EL (cell line): ENCODE measurements at regions not wholly inside any gene's neighbourhood (a gene's known extent, or its start where the extent isn't known, plus 50 kb on each side); places are given as distances from the start of the nearest gene placed in this dataset.

Experiments used
- DNase-seq: peaks from one replicate; pipeline ENCODE4 v3.0.0-alpha.2; 2016

DNA sequence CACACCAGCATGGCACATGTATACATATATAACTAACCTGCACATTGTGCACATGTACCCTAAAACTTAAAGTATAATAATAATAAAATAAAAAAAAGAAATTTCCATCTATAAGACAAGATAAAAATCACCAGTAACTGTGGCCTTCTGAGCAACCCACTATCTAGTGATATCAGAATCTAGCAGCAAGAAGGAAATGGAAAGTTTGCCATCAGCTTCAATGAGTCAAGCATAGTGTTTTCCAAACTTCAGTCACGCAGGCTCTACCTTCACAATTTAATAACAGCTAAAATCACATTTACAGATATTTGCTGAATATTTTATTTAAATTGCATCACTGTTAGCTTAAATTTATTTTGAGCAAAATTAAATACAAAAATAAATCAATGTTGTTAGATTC is 345.3 kb upstream of the CD180 start:
- no peak for DNase-seq

GRCh38 chr5:67538855-67539506 is 342.4 kb upstream of the CD180 start:
- DNase-seq = no peak

- peak; percentile 18 for DNase-seq
These were observed 341.0 kb upstream of the CD180 start for GRCh38 chr5:67537439-67538148.

DNA sequence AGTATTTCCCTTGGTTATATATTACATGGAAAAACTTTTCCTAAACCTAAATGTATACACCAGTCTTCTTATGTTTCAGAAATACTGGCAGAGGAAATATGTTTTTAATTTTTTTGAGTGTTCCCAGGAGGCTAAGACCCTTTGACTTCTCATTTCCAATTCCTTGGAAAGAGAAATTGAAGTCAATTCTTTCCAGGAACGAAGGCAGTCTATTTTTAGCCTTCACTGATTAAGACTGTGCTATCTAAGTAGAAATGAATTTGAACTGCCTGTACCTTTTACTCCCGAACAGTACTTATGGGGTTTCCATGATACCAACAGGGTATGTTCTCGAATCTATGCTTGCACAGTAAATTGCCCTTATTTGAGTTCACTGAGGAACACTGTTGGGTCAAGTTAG is 340.3 kb upstream of the CD180 start:
- no peak for DNase-seq

GRCh38 chr5:67530609-67531255 is 334.1 kb upstream of the CD180 start:
- no peak for DNase-seq

GRCh38 chr5:67528953-67529352 is 332.4 kb upstream of the CD180 start:
- no peak for DNase-seq

DNA sequence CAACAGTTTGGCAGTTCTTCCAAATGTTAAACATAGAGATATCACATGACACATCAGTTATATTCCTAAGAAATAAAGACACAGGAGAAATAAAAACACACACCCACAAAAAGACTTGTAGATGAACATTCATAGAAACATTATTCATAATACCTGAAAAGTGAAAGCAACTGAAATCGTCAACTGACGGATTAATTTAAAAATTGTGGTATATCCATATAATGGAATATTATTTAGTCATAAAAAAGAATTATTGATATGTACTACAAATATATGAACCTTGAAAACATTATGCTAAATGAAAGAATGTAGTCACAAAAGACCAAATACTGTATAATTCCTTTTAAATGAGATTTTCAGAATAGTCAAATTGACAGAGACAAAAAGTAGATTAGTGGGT is 330.2 kb upstream of the CD180 start:
- DNase-seq = no peak

DNA sequence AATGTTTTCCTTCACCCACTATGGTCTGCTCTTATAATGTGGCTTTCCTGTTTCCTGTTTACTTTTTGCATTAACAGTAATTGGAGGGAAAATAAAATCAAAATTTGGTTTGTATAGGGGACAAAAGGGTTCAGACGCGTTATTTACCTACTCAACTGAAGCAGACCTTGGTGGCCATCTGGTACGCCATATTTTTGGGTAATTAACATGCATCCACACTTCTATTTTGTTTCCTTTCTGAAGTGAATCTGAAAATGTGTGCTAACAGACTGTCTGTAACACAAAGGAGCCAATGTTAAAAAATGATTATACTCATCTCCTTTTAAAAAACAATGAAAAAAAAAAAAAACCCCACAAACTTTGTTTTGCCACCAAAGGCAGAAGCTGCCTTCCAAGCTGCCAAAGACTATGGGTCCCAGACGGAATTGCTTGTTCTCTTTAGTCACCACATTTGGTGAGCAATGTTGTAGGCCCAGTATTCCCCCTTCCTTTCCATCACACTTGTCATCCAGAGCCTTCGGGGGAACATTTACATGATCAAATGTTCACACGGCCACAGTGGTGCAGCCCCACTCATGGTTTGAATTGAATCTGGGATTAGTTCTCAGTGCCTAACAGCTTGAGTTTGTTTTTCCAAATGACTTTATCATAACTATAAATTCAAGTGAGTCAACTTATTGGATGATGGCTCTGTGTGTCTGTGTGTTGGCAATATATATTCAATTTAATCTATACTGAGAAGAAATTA is 323.7 kb upstream of the CD180 start:
- DNase-seq = no peak

DNA sequence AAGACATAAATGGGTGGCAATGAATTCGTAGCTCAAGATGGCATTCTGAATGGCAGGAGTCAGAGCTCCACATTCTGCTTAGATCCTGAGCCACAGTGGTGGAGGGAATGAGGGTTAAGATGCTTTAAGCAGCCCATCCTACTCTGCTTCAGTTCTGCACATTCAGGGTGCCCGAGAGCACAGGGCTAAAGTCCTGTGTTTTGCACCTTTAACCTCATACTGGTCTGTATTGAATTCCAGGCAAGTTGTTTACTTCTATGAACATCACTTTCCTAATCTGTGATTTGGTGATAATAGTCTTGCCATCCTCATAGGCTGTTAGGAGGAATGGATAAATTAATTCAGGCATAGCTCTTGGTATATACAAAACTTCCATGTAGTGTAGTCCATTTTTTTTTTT is 321.6 kb upstream of the CD180 start:
- DNase-seq = no peak

DNA sequence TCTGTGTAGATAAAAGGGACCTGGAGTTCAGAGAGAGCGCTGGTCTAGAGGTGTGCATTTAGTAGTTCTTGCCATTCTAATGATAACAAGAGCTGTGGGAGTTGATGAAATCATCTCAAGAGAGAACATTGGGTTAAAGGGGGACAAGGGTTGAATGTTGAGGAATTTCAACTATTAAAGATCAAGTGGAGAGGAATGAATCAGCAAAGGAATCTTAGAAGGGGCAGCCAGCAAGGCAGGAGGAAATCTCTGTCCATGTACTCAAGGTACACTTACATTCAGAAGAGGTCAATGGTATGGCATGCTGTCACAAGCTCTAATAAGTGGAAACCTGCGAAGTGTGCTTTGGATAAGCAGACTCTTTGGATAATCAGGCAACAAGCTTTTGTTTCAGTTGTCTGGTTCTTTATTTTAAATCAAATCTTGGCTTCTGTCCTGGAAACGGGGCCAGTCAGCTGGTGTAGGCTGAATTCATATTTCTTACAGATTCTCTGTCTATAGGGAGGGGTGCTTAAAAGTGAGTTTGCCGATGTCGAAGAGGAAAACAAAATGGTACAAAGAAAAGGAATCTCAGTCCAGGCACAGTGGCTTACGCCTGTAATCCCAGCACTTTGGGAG is 320.5 kb upstream of the CD180 start:
- DNase-seq = peak; percentile 60

- no peak for DNase-seq
These were observed 319.2 kb upstream of the CD180 start for GRCh38 chr5:67515762-67516161.

GRCh38 chr5:67515020-67515689 is 318.6 kb upstream of the CD180 start:
- no peak for DNase-seq

- no peak for DNase-seq
These were observed 316.2 kb upstream of the CD180 start for GRCh38 chr5:67512758-67513157.

DNA sequence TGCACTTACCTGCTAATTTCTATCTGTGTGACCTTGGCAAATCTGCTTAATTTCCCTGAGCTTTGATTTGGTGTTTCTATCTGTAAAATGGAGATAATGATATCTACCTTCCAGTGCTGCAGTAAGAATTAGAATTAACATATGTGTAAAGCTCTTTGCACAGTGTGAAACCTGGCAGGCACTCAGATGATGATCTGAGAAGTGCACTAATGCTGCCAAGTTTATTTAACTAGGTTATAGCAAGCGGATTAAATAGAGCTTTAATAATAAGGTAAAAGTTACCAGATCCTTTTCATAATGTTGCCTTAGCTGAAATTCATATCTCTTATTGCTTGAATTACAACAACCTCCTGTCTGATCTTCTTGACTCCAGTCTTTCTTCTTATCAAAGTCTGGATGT is 315.3 kb upstream of the CD180 start:
- DNase-seq = no peak

GRCh38 chr5:67510204-67510603 is 313.6 kb upstream of the CD180 start:
- no peak for DNase-seq

DNA sequence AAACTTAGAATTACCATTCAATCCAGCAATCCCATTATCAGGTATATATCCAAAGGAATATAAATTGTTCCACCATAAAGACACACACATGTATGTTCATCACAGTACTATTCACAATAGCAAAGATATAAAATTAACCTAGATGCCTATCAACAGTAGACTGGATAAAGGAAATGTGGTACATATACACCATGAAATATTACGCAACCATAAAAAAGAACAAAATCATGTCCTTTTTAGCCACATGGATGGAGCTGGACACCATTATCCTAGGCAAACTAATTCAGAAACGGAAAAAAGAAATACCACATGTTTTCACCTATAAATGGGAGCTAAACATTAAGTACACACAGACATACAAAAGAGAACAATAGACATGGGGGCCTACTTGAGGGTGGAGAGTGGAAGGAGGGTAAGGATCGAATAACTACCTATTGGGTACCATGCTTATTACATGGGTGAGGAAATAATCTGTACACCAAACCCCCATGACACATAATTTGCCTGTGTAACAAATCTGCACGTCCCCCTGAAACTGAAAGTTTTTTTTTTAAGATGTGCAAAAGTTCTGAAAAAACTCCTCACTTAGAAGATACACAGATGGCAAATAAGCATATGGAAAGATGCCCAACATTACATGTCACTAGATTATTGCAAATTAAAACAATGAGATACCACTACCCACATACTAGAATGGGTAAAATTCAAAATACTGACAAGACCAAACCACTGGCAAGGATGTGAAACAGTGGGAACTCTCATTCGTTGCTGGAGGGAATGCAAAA is 313.0 kb upstream of the CD180 start:
- no peak for DNase-seq

DNA sequence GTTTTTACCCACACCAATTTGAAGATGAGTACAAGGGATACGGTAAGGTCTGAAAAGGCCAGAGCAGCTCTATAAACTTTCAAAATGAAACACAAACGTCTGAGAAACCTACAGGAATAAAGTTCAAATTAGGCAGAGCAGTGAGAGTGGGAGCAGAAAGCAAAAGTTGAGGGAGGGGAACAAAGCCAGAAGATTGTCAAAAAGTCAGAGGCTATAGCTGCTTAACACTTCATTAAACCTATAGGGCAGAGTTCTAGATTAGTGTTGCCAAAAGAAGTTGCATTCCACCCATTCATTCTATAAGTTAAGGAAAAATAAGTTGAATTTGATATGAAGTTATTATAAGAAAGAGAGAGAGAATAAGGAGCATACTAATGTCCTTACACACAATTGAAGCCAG is 309.6 kb upstream of the CD180 start:
- DNase-seq = no peak

DNA sequence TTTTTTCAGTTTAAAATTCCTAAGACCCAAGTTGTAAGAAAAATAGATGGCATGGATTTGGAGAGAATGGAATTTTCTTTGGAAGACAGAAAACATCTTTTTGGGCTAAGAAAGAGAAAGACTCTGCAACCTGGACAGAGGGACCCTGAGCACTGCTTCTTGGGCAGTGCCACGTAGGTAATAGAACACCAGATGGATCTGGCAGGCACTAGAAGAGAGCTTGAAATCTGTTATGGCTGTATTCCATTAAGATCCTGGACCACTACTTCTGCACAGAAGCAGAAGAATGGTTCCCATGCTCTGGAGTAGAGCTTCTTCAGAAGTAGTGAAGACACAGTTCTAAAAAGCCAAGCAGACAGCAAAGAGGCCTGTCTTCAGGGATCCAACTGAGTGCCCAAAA is 306.4 kb upstream of the CD180 start:
- DNase-seq = no peak

GRCh38 chr5:67496051-67496450 is 299.5 kb upstream of the CD180 start:
- DNase-seq = no peak

DNA sequence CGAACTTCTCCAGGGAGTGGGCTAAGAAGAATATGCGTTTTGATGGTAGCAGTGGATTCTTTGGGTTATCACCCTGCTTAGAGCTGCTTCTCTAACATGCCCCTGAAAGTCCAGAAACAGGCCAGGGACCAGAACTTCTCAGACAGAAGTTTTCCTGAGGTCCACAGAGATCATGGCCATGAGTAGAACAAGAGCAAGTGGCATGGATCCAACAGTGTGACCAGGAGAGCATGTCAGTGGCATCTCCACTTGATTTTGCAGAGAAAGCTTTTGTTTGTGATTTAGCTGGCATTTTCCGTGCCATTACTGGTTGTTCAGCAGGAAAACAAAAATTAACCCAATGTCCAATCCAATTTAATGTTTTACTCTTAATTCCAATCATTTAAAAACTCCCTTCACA is 298.5 kb upstream of the CD180 start:
- DNase-seq = no peak

DNA sequence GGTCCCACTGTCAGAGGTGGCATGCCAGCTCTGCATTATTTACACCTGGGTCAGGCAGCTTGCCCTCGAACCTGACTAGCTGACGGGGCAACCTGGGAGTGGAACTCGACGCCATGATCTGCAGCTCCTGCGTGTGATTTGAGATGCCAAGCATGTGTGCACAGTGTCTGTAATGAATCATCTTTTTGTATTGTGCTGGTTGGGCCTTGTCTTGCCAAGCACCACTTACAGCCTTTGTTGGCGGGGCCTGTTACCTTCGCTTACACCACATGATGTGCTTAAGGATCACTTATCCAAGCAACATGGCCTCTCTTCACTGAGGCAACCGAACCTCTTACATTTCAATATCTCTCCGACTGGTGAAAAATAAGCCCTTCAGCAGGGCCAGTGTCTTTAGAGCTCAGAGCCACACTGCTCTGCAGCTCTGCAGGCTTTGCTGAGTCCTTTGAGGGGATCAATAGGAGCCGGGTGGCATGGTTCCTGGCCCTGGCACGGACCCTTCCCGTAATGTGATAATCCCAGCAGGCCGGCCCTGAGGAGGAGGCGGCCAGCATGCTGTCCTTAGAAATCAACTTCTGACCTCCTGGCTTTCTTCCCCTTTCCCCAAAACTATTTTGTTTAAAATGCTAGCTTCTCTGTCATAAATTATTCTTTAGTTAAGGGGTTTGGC is 297.7 kb upstream of the CD180 start:
- DNase-seq = no peak
